ENCODE measurements at regions not wholly inside any gene's neighbourhood (a gene's known extent, or its start where the extent isn't known, plus 50 kb on each side); places are given as distances from the start of the nearest gene placed in this dataset.

DNA sequence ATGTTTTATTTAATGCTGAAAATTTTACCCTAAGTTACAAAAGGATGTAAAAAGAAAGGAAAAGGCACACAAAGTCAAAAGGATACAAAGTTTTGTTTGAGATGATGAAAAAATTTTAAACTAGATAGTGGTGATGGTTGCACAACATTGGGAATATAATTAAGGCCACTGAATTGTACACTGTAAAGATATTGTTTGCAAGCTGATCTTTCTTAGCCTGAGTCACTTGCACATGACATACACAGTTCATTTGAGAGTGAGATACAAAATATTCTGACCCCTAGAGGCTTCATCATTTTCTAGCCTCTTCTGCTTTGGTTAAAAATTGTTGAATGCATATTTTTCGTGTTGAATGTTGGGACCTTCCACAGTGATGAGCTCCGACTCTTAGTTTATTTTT lies 462.6 kb downstream of the HDGFL1 start:
- DNase-seq (ENCODE audit: extremely low read depth in 1 of 11, low read depth in 9 of 11, low spot score in 4 of 11): no peak

DNA sequence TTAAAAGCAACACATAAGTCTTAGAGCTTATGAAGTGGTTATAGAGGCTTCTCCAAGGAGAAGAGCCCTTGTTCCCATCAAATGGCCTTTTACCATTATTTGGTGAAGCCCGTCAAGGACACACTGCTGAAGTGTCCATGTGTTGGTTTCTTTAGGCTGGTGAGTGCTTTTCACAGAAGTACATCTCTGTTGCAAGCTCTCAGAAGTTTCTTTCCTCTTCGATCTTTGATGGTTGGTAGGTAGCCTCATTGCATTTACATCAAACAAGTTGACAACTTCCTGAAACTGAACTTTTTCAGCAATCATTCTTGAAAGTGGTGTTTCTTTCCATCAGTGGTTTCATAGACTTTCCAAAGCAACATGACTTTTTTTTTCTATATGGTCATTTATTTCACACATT lies 465.6 kb downstream of the HDGFL1 start:
- DNase-seq (ENCODE audit: extremely low read depth in 1 of 11, low read depth in 9 of 11, low spot score in 4 of 11): no peak

DNA sequence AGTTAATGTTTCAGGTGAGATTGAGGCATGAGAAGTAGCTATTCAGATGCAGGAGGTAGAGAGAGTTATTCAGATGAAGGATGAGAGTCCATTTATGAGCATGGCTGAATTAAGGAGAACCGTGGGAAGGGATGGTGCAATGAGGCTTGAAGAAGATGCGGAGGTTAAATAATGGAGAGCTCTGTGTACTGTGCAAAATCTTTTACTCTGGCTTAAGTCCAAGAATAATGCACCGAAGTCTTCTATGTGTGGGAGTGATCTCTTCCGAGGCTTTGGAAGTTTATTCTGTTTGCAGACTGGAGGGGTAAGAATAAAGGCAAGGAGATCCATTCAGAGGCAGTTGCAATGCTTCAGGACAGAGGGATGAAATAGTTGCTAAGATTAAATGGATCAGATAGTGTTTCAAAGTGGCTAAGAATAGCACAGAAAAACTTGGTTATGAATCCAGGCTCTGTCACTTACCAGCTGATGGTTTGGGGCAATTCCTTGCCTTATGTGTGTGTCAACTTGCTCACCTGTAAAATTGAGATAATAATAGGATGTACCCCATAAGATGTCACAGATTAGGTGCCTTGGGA lies 467.1 kb downstream of the HDGFL1 start:
- DNase-seq (ENCODE audit: extremely low read depth in 1 of 11, low read depth in 9 of 11, low spot score in 4 of 11): peak in 5 of 11 donors; percentile 9 to 17 (median 13)

DNA sequence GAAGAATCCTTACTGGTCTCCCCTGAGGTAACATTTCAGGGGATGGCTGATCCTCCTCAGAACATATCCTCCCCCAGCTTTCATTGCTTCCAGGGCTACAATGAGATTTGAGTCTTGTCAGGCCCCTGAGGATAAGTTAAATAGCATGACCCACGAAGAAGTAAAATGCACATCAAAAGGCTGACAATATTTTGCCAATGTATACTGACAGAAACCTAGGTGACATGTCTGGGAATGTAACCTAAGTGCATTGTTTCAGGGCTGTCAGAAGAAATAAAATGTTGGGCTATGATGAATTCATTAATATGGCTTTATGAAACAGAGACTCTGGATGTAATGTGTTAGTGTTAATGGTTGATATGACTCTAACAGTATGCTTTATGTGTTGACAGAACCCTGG lies 471.5 kb downstream of the HDGFL1 start:
- no peak for DNase-seq (ENCODE audit: extremely low read depth in 1 of 11, low read depth in 9 of 11, low spot score in 4 of 11)

DNA sequence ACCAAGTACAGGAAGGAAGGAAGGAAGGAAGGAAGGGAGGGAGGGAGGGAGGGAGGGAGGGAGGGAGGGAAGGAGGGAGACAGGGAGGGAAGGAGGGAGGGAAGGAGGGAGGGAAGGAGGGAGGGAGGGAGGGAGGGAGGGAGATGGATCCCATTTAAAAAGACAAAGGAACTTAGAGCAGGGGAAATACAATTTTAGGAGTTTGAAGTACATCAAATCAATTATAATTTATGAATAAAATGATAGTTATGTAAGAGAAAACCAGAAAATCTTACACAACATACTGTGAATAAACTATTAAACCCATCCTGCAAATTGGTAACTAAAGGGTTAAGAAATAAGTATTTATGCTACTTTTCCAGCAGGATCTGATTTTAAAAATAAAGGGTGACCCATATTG lies 475.9 kb downstream of the HDGFL1 start:
- no peak for DNase-seq (ENCODE audit: extremely low read depth in 1 of 11, low read depth in 9 of 11, low spot score in 4 of 11)

DNA sequence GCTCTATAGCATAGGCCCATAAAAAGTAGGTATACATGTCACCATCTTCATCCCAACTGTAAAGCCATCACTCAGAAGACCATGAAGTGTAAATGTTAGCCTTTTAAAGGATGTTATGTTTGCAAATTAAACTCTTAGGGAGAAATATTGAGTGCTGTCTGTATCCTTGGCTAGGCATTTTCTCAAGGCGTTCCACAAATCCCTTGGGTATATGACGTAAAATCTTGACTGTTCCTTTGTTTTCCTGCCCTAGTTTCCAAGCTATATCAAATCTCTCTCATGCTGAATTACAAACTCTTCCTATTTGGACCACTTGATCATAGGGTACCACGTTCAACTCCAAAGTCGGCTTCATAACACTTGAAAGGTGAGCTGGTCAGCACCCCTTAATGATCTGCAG lies 486.2 kb downstream of the HDGFL1 start:
- no peak for DNase-seq (ENCODE audit: extremely low read depth in 1 of 11, low read depth in 9 of 11, low spot score in 4 of 11)

DNA sequence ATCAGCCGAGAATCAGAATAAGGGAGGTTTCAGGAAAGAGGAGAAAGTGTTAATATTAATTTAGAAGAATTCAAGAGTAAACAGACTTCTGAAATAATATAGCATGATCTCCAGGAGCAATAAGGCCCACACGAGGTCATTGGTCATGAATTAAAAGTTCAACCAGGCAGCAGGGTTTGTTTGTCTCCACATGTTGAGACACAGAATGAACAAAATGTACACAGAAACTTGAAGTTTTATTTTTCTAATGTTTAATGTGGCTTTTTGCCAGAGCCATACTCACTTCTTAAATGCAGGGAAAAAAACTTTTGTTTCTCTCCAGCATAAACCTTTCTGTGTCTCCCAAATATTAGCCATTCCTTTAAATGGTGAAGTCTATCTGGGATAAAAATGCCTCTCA lies 504.5 kb downstream of the HDGFL1 start:
- peak in 10 of 11 donors; percentile 1 to 43 (median 24) for DNase-seq (ENCODE audit: extremely low read depth in 1 of 11, low read depth in 9 of 11, low spot score in 4 of 11)

DNA sequence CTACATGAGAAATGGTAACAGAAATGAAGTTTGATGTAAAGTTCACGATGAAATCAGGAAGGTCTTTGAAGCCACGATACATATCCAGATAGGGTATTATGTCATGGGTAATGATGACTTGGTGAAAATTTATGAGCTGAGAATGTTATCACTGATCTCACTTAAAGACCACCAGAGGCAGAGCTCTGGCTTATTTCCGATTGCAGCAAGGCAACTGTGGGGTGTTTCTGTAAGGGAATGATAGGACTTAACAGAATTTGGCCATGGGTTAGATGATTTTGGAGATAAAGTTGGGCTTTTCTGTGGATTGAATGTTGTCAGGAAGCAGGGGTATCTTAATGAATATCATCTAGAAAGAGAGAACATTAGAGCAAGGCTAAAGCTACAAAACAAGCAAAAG lies 508.4 kb downstream of the HDGFL1 start:
- no peak for DNase-seq (ENCODE audit: extremely low read depth in 1 of 11, low read depth in 9 of 11, low spot score in 4 of 11)

DNA sequence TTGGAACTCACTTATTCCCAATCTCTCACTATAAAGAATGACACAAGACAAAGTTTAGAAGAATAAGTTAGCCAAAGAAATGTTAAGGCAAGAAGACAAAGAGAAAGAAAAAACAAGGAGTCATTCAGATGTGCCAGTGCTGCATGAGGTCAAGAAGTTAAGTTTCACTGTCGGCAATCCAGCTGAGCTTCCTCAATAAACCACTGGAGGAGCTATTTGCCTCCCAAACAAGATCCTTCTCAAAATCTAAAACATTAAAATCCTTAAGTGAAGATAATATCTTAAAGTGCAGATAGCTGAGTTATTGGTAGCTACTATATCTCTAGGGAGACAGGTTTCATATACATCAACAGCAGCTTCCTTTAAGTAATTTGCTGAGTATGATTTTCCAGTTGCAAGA lies 512.3 kb downstream of the HDGFL1 start:
- no peak for DNase-seq (ENCODE audit: extremely low read depth in 1 of 11, low read depth in 9 of 11, low spot score in 4 of 11)

DNA sequence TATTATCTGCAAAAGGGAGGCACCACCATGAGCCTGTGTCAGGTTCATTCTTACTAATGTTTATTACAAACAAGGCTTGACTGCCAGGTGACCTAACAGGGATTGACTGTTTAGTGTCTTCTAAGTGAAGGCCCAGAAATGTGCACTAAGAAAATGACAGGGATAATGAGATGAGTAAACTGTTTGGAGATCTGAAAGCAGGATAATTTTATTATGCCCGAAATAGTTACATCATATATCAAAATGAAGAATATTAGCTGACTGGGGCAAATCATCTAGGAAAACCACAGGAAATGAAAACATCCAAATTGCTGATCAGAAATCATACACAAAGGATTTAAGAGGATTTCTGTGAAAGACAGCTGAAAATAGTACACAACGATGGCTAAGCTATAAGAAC lies 516.7 kb downstream of the HDGFL1 start:
- no peak for DNase-seq (ENCODE audit: extremely low read depth in 1 of 11, low read depth in 9 of 11, low spot score in 4 of 11)

DNA sequence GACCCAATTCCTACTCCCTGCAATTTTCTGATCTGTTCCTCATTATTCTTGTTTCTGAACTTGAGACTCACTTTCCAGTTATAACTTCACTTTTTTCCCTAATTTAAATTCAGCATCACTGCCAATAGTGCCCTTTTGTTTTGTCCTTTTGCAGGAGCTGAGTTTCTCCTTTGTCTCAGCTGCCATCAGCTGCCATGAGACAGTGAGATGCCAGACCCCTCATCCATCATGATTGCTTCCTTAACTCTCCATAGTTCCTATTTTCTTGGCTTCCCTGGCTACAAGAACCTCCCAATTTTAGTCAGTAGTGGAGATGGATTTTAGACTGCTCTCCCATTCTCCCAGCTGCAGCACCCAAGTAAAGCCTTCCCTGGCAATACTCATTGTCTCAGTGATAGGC lies 518.1 kb downstream of the HDGFL1 start:
- DNase-seq (ENCODE audit: extremely low read depth in 1 of 11, low read depth in 9 of 11, low spot score in 4 of 11): no peak

DNA sequence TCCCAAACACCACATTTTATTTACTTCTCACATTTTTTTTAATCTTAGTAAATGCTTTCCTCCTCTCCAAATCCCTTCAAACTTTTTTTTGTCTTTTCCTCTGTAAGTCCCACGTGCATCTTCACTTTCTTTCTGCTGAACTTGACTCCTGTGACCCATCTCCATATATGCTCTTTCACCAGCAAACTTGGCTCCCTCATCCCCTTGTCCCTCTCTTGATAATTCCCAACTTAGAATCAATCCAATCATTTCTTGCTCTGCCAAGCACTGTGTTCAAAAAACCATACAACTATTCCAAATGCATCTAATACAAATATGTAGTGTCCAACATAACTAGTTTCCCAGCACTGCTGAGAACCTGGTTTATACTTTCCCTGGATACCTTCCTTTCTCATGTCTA lies 519.4 kb downstream of the HDGFL1 start:
- DNase-seq (ENCODE audit: extremely low read depth in 1 of 11, low read depth in 9 of 11, low spot score in 4 of 11): no peak

DNA sequence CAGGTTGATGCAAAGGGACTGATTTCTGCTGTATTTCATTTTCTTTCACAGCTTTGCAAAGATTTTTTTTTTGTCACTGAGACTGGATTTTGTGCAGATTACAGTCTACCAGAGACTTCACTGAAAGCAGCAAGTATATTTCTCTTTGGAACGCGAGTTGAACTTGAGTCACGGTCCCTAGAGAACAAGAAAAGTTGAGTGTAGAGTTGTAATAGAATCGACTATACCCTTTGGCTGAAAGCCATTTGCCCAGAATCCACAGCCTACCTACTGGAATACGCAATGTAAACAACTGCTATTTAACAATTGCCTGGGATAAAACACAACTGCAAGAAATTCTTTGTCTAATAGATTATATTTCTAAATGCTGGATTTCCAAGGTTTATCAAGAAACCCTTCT lies 520.6 kb downstream of the HDGFL1 start:
- no peak for DNase-seq (ENCODE audit: extremely low read depth in 1 of 11, low read depth in 9 of 11, low spot score in 4 of 11)

DNA sequence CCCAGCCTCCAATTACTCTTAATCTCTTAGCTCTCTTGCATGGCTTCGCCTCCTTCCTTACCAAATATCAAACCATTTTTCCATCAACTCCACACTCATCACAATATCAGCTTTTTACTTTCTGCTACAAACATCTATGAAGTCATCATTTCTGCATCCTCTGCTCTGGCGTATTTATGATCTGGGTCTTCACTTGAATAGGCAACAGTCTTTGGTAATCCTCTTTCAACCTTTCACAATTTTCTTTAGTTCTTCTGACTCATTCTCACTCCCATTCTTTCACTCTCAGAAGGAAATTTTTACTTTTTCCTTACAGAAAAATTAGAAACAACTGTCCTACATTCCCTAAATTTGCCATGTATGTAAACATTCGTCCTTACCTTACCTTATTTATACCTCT lies 522.4 kb downstream of the HDGFL1 start:
- DNase-seq (ENCODE audit: extremely low read depth in 1 of 11, low read depth in 9 of 11, low spot score in 4 of 11): no peak

DNA sequence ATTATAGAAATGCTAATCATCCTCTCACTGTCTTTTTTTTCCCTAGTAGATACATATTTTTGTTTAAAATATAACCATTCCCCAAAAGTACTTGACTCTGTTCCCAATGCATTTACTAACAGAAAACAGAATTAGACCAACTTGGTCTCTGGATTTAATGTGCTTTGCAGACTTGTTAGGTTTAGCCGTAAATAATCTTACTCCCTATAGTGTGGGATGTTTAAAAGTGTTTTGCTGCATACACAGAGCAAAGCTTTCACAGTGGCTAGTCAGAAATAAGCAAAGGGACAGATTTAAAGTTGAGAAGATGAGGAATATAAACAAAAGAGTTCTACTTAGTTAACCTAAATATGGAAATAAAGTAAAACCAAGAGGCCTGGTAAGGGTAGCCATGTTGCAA lies 527.5 kb downstream of the HDGFL1 start:
- no peak for DNase-seq (ENCODE audit: extremely low read depth in 1 of 11, low read depth in 9 of 11, low spot score in 4 of 11)

DNA sequence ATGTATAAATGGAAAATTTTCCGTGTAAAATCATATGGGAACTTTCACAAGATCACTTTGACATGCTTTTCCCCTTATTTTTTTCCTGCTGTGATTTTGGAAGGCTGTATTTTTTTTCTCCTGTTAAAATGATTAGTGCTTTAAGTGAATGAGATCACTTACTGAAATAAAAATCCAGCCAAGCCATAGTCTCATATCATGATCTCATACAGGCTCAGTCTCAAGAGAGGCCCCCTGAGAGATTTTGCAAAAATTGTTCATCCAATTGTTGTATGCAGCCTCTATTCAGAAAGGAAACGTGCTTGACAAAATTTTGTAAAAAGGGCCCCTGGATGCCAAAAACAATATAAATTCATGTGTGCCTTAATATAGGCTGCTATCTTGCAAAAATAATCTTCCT lies 528.2 kb downstream of the HDGFL1 start:
- DNase-seq (ENCODE audit: extremely low read depth in 1 of 11, low read depth in 9 of 11, low spot score in 4 of 11): no peak

DNA sequence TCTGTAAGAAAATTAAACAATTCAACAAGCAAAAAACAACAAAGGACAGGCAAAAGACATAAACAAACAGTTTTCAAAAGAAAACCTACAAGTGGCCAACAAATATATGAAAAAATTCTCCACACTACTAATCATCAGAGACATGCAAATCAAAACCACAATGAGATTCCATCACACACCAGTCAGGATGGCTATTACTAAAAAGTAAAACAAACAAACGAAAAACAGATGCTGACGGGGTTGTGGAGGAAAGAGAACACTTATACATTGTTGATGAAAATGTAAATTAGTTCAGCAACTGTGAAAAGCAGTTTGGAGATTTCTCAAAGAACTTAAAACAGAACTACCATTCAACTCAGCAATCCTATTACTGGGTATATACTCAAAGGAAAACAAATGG lies 537.6 kb downstream of the HDGFL1 start:
- no peak for DNase-seq (ENCODE audit: extremely low read depth in 1 of 11, low read depth in 9 of 11, low spot score in 4 of 11)

DNA sequence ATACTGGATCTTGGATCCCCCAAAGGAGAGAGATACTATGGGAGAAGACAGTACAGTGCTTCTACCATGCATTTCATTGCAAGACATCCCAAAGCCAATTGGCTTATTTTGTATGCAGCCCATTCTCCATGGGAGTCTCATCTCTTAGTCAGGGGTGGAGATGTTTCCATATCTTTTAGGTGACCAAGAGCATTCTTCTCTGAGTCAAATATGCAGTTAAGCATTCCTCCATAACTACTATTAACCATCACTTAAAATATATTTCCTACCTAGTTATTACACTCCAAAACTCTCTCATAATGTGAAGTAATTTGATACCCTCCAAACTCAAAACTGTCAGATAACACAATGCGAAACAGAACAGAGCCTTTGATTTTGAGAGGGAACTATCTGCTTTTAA lies 542.6 kb downstream of the HDGFL1 start:
- no peak for DNase-seq (ENCODE audit: extremely low read depth in 1 of 11, low read depth in 9 of 11, low spot score in 4 of 11)

DNA sequence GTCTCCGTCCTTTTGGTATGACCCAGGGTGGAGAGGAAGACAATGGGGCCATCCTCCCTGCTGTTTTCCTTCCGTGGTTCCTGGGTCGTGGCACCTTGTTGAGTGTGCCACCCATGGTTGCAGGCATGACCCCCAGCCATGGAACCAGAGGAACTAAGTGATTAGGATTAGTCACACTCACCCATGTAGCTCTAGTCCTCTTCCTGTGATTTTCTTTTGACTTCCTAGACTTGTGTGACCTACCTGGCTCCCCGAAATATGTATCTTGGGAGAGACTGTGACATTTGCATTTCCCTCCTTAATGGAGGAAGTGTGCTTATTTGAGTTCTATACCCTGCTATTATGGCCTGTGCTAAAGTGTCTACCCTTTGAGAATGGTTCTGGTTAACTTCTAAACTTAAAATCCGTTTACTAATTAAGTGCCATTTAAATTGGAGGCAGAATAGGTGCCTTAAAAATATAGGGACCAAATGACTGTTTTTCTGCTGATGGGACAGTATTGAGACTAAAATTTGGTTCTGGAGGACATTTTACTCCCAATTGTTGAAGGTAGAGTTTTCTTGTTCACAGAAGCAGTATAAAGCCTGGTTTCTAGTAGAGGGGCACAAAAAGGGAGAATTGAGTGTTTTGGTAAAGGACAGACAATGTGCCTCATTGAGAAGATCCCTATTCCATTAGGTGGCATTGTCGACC lies 545.6 kb downstream of the HDGFL1 start:
- no peak for DNase-seq (ENCODE audit: extremely low read depth in 1 of 11, low read depth in 9 of 11, low spot score in 4 of 11)

DNA sequence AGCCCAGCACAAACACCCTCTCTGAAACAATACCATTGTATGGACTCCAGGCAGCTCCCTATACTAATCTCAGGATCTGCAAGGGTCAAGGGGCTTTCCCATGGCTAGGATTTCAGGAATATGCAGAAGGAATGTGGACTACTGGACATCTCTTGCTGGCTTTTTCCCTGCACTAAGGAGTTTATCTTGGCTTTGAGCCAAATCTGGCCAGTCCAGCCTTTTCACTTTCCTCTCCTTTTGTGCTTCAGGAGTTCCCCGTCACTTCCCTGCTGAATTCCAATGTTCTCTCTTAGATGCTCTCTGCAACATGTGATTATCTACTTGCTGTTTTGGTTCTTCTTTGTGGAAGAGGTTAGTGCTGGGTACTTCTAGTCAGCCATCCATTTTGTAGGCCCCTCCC lies 568.2 kb downstream of the HDGFL1 start:
- DNase-seq (ENCODE audit: extremely low read depth in 1 of 11, low read depth in 9 of 11, low spot score in 4 of 11): peak in 1 of 11 donors; percentile 36

DNA sequence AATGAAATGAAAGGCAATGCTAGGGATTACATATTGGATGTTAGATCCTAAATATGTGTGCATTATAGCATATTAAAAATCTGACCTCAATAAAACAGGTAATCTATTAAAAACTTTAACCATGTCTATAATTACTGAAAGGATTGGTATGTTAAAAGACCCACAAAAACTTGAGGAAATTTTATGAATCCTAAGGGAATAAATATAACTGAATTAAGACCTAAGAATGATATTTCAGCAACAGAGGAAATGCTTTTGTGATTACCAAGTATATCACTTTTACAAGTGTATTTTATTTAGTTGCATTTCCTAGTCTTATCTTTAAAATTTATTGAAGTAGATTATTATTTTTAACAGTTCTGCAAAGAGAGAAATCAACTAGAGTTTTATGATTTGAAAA lies 571.5 kb downstream of the HDGFL1 start:
- DNase-seq (ENCODE audit: extremely low read depth in 1 of 11, low read depth in 9 of 11, low spot score in 4 of 11): peak in 1 of 11 donors; percentile 24
